ENCODE measurements at regions not wholly inside any gene's neighbourhood (a gene's known extent, or its start where the extent isn't known, plus 50 kb on each side); places are given as distances from the start of the nearest gene placed in this dataset.
"Not testable (repeated sequence)": the region's sequence is repeated elsewhere in the genome, so short reads cannot be mapped to it uniquely, and the experiment has no call there.

GRCh38 chr16:5257462-5257861 lies 159.9 kb upstream of the EEF2KMT start:
- Histone ChIP-seq H3K4me2 (ENCODE audit: low read depth, low read length, poor library complexity, severe bottlenecking) (no peak overlapping the region), H3K9me2 (replicated peaks; ENCODE audit: insufficient read depth, low read length) (no peaks in the 10 kb centered on the region), H3K27me3 (ENCODE audit: low read length) (no peaks in the 10 kb centered on the region), H2AFZ (ENCODE audit: low read depth, low read length, severe bottlenecking) (no peak overlapping the region), H3K79me2 (ENCODE audit: insufficient read depth, low read length) (no peaks in the 10 kb centered on the region), H3K36me3 (ENCODE audit: low read length) (no peaks in the 10 kb centered on the region), H3K9me3 (ENCODE audit: insufficient read depth, low read length) (no peaks in the 10 kb centered on the region), H3K9ac (ENCODE audit: low read length) (no peak overlapping the region), H3K4me3 (ENCODE audit: insufficient read depth, low read length, poor library complexity, severe bottlenecking) (no peak overlapping the region), H3K27ac (ENCODE audit: low read depth, low read length) (no peak overlapping the region), H3F3A (ENCODE audit: insufficient read depth) (no peaks in the 10 kb centered on the region), H4K20me1 (ENCODE audit: low read depth, low read length) (no peaks in the 10 kb centered on the region)
- TF ChIP-seq EZH2phosphoT487 (conservative IDR thresholded peaks at IDR 0.05; ENCODE audit: low read length) (no peak), CTCF (IDR thresholded peaks at IDR 0.05; ENCODE audit: insufficient read depth, low read length, poor library complexity, severe bottlenecking) (no peak)

- Histone ChIP-seq H4K20me1 (ENCODE audit: low read depth, low read length) (no peaks in the 10 kb centered on the region), H3K4me2 (ENCODE audit: low read depth, low read length, poor library complexity, severe bottlenecking) (no peak overlapping the region), H2AFZ (ENCODE audit: low read depth, low read length, severe bottlenecking) (no peak overlapping the region), H3K79me2 (ENCODE audit: insufficient read depth, low read length) (no peaks in the 10 kb centered on the region), H3K9me3 (ENCODE audit: insufficient read depth, low read length) (no peaks in the 10 kb centered on the region), H3K4me3 (ENCODE audit: insufficient read depth, low read length, poor library complexity, severe bottlenecking) (no peak overlapping the region), H3K36me3 (ENCODE audit: low read length) (no peaks in the 10 kb centered on the region), H3F3A (ENCODE audit: insufficient read depth) (no peaks in the 10 kb centered on the region), H3K9ac (ENCODE audit: low read length) (no peak overlapping the region), H3K27ac (ENCODE audit: low read depth, low read length) (no peak overlapping the region), H3K9me2 (replicated peaks; ENCODE audit: insufficient read depth, low read length) (no peaks in the 10 kb centered on the region), H3K27me3 (ENCODE audit: low read length) (no peaks in the 10 kb centered on the region)
- TF ChIP-seq CTCF (IDR thresholded peaks at IDR 0.05; ENCODE audit: insufficient read depth, low read length, poor library complexity, severe bottlenecking) (no peak), EZH2phosphoT487 (conservative IDR thresholded peaks at IDR 0.05; ENCODE audit: low read length) (no peak)
Measured at GRCh38 chr16:5252791-5253190, 155.2 kb upstream of the EEF2KMT start.

- H3K4me2 ChIP-seq (ENCODE audit: low read depth, low read length, poor library complexity, severe bottlenecking); H4K20me1 ChIP-seq (ENCODE audit: low read depth, low read length); H3K9me3 ChIP-seq (ENCODE audit: insufficient read depth, low read length); H3K4me3 ChIP-seq (ENCODE audit: insufficient read depth, low read length, poor library complexity, severe bottlenecking); H3K27ac ChIP-seq (ENCODE audit: low read depth, low read length); H3K27me3 ChIP-seq (ENCODE audit: low read length); H3K36me3 ChIP-seq (ENCODE audit: low read length); H3K9me2 ChIP-seq (replicated peaks; ENCODE audit: insufficient read depth, low read length); H3K79me2 ChIP-seq (ENCODE audit: insufficient read depth, low read length); H3F3A ChIP-seq (ENCODE audit: insufficient read depth); H3K9ac ChIP-seq (ENCODE audit: low read length); H2AFZ ChIP-seq (ENCODE audit: low read depth, low read length, severe bottlenecking): not testable (repeated sequence)
Measured at GRCh38 chr16:5247403-5247802, 149.8 kb upstream of the EEF2KMT start.

DNA sequence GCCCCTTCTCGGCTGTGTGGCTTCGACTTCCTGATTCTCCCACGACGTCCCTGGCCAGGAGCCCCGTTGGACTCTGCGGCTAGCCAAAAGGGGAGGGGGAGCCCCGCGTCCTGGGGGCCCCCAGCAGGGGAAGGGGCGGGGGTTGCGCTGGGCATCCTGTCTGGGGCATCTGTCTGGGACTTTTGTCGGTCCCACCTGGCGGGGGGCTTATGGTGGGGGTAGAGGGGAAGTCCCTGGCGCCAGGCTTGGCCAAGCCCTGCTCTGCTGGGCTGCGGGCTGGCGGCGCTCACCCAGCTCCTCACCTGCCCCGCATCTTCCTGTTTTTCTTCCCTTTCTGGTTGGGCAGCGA lies 142.7 kb upstream of the EEF2KMT start:
- H3K9ac ChIP-seq (ENCODE audit: low read length); H3K4me2 ChIP-seq (ENCODE audit: low read depth, low read length, poor library complexity, severe bottlenecking); H3K27ac ChIP-seq (ENCODE audit: low read depth, low read length); H2AFZ ChIP-seq (ENCODE audit: low read depth, low read length, severe bottlenecking); H4K20me1 ChIP-seq (ENCODE audit: low read depth, low read length); H3K9me3 ChIP-seq (ENCODE audit: insufficient read depth, low read length); H3K27me3 ChIP-seq (ENCODE audit: low read length); H3K4me3 ChIP-seq (ENCODE audit: insufficient read depth, low read length, poor library complexity, severe bottlenecking); H3K9me2 ChIP-seq (replicated peaks; ENCODE audit: insufficient read depth, low read length); H3K79me2 ChIP-seq (ENCODE audit: insufficient read depth, low read length); H3F3A ChIP-seq (ENCODE audit: insufficient read depth); H3K36me3 ChIP-seq (ENCODE audit: low read length): not testable (repeated sequence)

DNA sequence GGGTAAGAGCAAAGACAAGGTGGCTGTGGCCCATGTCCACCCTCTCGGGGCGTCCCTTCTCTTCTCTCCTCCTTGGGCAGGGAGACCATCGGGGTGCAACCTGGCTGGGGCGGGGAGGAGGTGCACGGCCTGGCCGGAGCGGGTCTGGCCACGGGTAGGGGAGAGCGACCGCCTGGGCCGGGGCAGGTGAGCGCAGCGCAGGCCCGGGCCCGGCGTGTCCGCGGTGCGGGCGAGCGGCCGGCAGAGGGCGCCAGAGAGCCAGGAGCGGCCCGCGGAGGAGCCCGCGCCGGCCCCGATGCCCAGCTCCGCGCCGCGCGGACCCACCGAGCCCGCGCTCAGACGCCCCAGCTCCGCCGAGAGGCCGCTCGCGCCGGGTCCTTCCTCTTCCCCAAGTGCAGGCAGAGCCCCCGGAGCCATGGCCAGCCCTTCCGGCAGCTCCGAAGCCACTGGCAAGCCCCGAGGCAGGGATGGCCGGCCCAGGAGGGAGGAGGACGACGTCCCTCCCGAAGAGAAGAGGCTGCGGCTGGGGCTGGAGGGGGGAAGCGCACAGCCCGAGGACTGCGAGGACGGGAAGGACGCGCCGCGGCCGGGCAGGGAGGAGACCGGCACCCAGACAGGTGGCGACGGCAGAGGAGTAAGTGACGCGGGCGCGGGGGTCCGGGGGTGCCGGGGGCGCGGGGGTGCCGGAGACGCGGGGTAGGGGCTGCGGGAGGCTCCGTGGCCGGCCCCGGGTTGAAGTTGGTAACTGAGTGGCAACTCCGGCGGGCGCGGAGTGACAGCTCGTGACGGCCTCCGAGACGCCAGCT lies 142.1 kb upstream of the EEF2KMT start:
- H3K9ac ChIP-seq (ENCODE audit: low read length); H2AFZ ChIP-seq (ENCODE audit: low read depth, low read length, severe bottlenecking); H3K9me3 ChIP-seq (ENCODE audit: insufficient read depth, low read length); H4K20me1 ChIP-seq (ENCODE audit: low read depth, low read length); H3K4me2 ChIP-seq (ENCODE audit: low read depth, low read length, poor library complexity, severe bottlenecking); H3F3A ChIP-seq (ENCODE audit: insufficient read depth); H3K9me2 ChIP-seq (replicated peaks; ENCODE audit: insufficient read depth, low read length); H3K4me3 ChIP-seq (ENCODE audit: insufficient read depth, low read length, poor library complexity, severe bottlenecking); H3K36me3 ChIP-seq (ENCODE audit: low read length); H3K27me3 ChIP-seq (ENCODE audit: low read length); H3K27ac ChIP-seq (ENCODE audit: low read depth, low read length); H3K79me2 ChIP-seq (ENCODE audit: insufficient read depth, low read length): not testable (repeated sequence)

Measured in SU-DHL-6 (cell line).